DMS53 treated with DMSO at 0.1 percent for 48 hours (cell line): ENCODE measurements at regions not wholly inside any gene's neighbourhood (a gene's known extent, or its start where the extent isn't known, plus 50 kb on each side); places are given as distances from the start of the nearest gene placed in this dataset.

Source experiments
- DNase-seq: peaks from one replicate; lab custom pipeline; 2025; ENCODE audit not compliant: unreplicated experiment; lab: John Stamatoyannopoulos, UW

- DNase-seq, result peak; percentile 27
These were observed 178.1 kb upstream of the PKDCC start for GRCh38 chr2:41869542-41870264.

- no peak for DNase-seq
These were observed 177.6 kb upstream of the PKDCC start for GRCh38 chr2:41870265-41870585.

- no peak for DNase-seq
These were observed 176.7 kb upstream of the PKDCC start for GRCh38 chr2:41871080-41871479.

GRCh38 chr2:41872646-41873045 is 175.2 kb upstream of the PKDCC start:
- no peak for DNase-seq

- no peak for DNase-seq
These were observed 174.5 kb upstream of the PKDCC start for GRCh38 chr2:41873102-41874031.

GRCh38 chr2:41877114-41877678 is 170.6 kb upstream of the PKDCC start:
- DNase-seq, result no peak

GRCh38 chr2:41878056-41878455 is 169.8 kb upstream of the PKDCC start:
- DNase-seq, result no peak

GRCh38 chr2:41878716-41879234 is 169.0 kb upstream of the PKDCC start:
- no peak for DNase-seq

- no peak for DNase-seq
These were observed 168.4 kb upstream of the PKDCC start for GRCh38 chr2:41879235-41879916.

- DNase-seq, result no peak
These were observed 167.1 kb upstream of the PKDCC start for GRCh38 chr2:41880561-41881243.

- DNase-seq, result no peak
These were observed 166.6 kb upstream of the PKDCC start for GRCh38 chr2:41881249-41881648.

- DNase-seq, result no peak
These were observed 163.1 kb upstream of the PKDCC start for GRCh38 chr2:41884718-41885117.

GRCh38 chr2:41886145-41886664 is 161.6 kb upstream of the PKDCC start:
- no peak for DNase-seq

GRCh38 chr2:41886757-41887156 is 161.1 kb upstream of the PKDCC start:
- no peak for DNase-seq

GRCh38 chr2:41890341-41890740 is 157.5 kb upstream of the PKDCC start:
- no peak for DNase-seq

GRCh38 chr2:41892476-41892875 is 155.3 kb upstream of the PKDCC start:
- DNase-seq, result no peak

GRCh38 chr2:41894563-41895333 is 153.1 kb upstream of the PKDCC start:
- DNase-seq, result peak; percentile 51

- no peak for DNase-seq
These were observed 152.5 kb upstream of the PKDCC start for GRCh38 chr2:41895334-41895664.

GRCh38 chr2:41896186-41896846 is 151.5 kb upstream of the PKDCC start:
- DNase-seq, result no peak
